GM19467 (cell line): ENCODE measurements at regions not wholly inside any gene's neighbourhood (a gene's known extent, or its start where the extent isn't known, plus 50 kb on each side); places are given as distances from the start of the nearest gene placed in this dataset.
"Not testable (repeated sequence)": the region's sequence is repeated elsewhere in the genome, so short reads cannot be mapped to it uniquely, and the experiment has no call there.

Source experiments
- ATAC-seq: cut with Tn5 transposase; IDR thresholded peaks from one replicate; pipeline ENCODE4 v1.9.1; 2021; ENCODE audit warnings: mild to moderate bottlenecking, moderate library complexity; ENCODE audit not compliant: unreplicated experiment

GRCh38 chr2:235212501-235213158, 260.8 kb downstream of the SH3BP4 start:
- ATAC-seq = no peak

- no peak for ATAC-seq
Observed at GRCh38 chr2:235215248-235215647, 263.4 kb downstream of the SH3BP4 start.

DNA sequence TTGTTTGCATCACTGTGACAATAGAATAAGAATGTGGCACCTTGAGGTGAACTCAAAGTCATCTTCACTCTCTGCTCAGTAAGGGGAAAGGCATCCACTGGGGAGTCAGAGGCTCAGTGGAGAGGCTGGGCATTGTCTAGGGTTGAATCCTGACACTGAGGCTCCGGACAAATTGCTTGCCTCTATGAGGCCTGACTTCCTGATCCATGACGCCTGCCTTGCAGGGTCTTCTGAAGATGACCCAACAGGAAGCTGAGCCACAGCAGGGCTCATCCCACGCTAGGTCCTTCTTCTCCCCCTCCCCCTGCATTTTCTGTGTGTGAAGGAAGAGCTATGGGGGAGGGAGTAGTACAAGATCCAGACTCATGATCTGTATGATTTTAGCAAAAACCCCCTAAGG, 265.1 kb downstream of the SH3BP4 start:
- no peak for ATAC-seq

- no peak for ATAC-seq
Observed at GRCh38 chr2:235217846-235218245, 266.0 kb downstream of the SH3BP4 start.

- no peak for ATAC-seq
Observed at GRCh38 chr2:235218486-235218907, 266.7 kb downstream of the SH3BP4 start.

- ATAC-seq = no peak
Observed at GRCh38 chr2:235219048-235219447, 267.2 kb downstream of the SH3BP4 start.

GRCh38 chr2:235220331-235220730, 268.5 kb downstream of the SH3BP4 start:
- no peak for ATAC-seq

DNA sequence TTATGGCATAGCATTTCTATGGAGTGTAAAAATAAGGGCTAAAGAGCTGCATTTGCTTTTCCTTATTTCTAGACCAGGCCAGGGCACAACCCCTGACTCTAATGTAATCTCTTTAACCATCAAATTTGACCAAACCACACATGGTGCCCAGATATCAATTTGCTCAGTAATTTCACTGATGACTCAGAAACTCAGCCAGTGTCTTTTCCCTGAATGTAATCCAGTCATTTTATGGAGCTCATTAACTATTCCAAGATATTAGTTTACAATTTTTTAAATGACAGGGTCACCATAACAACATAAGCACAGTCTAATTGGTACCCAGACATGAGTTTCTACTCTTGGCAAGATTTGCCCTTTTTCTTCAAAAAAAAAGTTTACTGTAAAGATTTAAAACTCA, 270.8 kb upstream of the AGAP1 start:
- ATAC-seq = no peak

DNA sequence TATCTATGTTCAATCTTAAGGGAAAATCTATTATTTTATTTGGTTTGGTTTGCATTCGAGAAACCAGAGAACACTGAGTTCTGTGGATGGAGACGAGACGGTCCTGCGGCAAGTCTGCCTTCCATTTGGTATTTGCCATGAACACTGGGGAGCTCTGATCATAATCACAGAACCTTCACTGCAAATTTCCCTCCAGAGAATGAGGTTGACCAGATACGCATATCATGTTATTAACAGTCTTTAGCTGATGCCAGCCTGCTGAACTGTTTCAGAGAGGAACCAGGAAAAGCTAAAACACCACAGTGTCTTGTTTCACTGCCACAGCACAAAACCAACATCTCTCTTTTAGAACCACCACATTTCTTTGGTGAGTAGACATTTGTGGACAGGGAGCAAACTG, 269.4 kb upstream of the AGAP1 start:
- no peak for ATAC-seq

DNA sequence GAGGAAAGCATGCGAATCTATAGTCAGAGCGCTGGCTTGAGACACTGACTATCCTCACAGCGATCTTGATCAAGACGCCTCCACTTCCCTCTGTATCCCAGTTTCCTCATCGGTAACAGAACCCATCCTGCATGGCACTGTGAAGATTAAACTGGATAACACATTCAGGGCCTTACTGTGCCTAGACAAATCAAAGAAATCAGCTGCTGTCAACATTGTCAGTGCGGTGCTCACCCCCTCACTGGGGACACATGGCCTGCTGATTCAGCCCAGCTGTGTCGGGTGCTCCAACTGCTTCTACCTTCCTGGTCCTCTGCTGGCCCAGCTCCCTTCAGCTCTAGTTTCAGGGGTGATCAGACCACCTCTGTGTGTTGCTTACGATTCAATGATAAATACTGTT, 268.6 kb upstream of the AGAP1 start:
- no peak for ATAC-seq

GRCh38 chr2:235227590-235227989, 266.3 kb upstream of the AGAP1 start:
- no peak for ATAC-seq

DNA sequence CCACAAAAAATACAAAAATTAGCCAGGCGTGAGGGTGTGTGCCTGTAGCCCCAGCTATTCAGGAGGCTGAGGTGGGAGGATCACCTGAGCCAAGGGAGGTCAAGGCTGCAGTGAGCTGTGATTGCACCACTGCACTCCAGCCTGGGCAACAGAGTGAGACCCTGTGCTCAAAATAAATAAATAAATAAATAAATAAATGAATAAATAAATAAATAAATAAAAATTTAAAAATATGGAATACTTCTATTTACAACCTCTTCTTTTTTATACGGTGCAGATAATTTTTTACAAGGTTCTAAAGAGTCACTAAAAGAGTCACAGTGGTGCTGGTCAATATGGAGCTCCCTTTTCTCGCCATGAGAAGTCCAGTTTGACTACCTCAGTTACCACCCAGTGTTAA, 265.4 kb upstream of the AGAP1 start:
- not testable (repeated sequence) for ATAC-seq

- ATAC-seq = no peak
Observed at GRCh38 chr2:235229236-235229635, 264.6 kb upstream of the AGAP1 start.

- ATAC-seq = no peak
Observed at GRCh38 chr2:235230821-235231601, 262.8 kb upstream of the AGAP1 start.

- ATAC-seq = no peak
Observed at GRCh38 chr2:235232449-235233433, 261.1 kb upstream of the AGAP1 start.

- no peak for ATAC-seq
Observed at GRCh38 chr2:235234736-235235135, 259.1 kb upstream of the AGAP1 start.

- no peak for ATAC-seq
Observed at GRCh38 chr2:235235977-235236767, 257.7 kb upstream of the AGAP1 start.

- no peak for ATAC-seq
Observed at GRCh38 chr2:235238537-235238936, 255.3 kb upstream of the AGAP1 start.

- ATAC-seq = no peak
Observed at GRCh38 chr2:235240574-235240973, 253.3 kb upstream of the AGAP1 start.
